Activated naive CD4-positive, alpha-beta T cell treated with anti-CD3 and anti-CD28 coated beads, Interleukin-2, amount 50 U/mL, for 24 hours (primary cell): ENCODE measurements at regions not wholly inside any gene's neighbourhood (a gene's known extent, or its start where the extent isn't known, plus 50 kb on each side); places are given as distances from the start of the nearest gene placed in this dataset.

ENCODE experiments used
- H3K27ac Mint-ChIP-seq: one replicate; pipeline ENCODE4 v1.8.0; 2021; ENCODE audit warnings: mild to moderate bottlenecking, mixed read lengths
- H3K27me3 Mint-ChIP-seq: one replicate; pipeline ENCODE4 v1.8.0; 2021; ENCODE audit warnings: mixed read lengths
- H3K36me3 Mint-ChIP-seq: one replicate; pipeline ENCODE4 v1.8.0; 2021; ENCODE audit warnings: mixed read lengths
- H3K4me1 Mint-ChIP-seq: one replicate; pipeline ENCODE4 v1.8.0; 2021; ENCODE audit warnings: mixed read lengths
- H3K4me3 Mint-ChIP-seq: one replicate; pipeline ENCODE4 v1.8.0; 2021; ENCODE audit warnings: mild to moderate bottlenecking, mixed read lengths
- H3K9me3 Mint-ChIP-seq: one replicate; pipeline ENCODE4 v1.8.0; 2021; ENCODE audit warnings: mixed read lengths

DNA sequence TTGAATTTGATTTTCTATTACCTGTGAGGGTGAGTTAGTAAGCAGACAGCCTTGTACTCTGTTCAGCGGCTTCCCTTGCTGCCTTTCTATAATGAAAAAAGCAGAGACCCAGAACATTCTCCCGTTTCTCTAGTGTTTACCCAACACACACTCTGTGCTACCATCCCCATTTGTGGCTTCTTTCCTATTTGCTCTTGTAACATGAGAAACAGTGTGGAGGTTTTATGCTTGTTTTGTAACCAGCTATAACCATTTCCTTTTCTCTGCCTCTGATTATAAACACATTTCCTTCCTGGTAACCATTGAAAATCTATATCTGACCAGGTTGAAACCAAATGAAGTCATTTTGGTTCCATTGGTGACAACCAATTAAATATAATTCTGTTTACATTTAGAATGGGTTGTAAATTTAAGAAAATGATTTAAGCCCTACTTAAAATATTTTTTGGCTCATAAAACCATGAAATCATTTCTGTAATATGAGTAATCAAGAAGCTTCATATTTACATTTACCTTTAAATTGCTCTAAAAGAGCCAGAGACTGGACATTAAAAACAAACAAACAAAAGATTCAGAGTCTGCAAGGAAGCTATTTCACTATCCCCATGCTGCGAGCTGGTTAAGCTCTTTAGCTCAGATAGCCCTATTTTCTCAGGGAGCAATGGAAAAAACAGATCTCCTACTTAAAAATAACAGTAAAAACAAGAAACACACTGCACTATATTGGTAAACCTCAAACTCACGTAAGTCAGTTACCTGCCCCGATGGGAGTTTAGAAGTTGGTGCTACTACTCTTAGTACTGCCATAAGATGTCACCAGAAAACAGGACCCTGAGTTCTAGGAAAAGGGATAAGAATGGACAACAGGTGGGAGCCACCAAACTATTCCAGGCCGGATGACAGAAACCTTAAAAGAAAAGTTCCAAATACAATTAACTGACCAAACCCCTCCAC, 206.5 kb upstream of the EEA1 start:
- Mint-ChIP-seq H3K4me3 (no peak overlapping the region), H3K27ac (no peak overlapping the region), H3K36me3 (no peaks in the 10 kb centered on the region), H3K4me1 (peaks cover 15% of the 10 kb centered on the region), H3K27me3 (no peaks in the 10 kb centered on the region), H3K9me3 (no peaks in the 10 kb centered on the region)

DNA sequence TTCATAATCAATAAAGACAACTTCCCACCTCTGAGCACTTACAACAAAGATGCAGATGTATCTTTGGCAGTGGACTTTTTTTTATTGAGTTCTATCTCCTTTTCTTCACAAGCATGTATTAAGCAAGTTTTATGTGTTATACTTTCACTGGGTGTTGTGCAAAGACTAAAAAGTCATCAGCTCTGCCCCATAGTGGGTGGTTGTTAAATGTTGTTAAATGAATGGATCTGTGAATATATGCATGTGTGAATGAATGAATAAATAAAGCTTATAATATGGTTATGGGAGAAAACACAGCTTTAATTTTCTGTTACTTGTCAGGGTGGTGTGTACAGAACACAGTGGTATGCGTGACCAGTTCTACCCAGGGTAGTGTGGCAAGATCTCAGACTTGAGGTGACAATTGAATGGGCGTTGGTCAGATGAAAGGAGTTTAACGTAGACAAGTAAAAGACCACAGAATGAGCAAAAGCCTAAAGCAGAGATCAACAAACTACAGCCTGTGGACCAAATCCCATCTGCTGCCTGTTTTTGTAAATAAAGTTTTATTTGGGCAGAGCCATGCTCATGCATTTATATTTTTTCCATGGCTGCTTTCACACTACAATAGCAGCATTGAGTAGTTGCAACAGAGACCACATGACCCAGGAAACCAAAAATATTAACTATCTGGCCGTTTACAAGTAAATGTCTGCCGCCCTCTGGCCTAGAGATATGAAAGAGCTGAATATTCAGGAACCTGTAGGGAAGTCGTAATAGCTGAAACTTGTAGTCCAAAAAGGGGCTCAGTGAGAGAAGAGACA, 207.4 kb upstream of the EEA1 start:
- Mint-ChIP-seq H3K27ac (peak overlapping the region; percentile 16), H3K4me3 (no peak overlapping the region), H3K36me3 (no peaks in the 10 kb centered on the region), H3K27me3 (no peaks in the 10 kb centered on the region), H3K9me3 (no peaks in the 10 kb centered on the region), H3K4me1 (peaks cover 15% of the 10 kb centered on the region)

DNA sequence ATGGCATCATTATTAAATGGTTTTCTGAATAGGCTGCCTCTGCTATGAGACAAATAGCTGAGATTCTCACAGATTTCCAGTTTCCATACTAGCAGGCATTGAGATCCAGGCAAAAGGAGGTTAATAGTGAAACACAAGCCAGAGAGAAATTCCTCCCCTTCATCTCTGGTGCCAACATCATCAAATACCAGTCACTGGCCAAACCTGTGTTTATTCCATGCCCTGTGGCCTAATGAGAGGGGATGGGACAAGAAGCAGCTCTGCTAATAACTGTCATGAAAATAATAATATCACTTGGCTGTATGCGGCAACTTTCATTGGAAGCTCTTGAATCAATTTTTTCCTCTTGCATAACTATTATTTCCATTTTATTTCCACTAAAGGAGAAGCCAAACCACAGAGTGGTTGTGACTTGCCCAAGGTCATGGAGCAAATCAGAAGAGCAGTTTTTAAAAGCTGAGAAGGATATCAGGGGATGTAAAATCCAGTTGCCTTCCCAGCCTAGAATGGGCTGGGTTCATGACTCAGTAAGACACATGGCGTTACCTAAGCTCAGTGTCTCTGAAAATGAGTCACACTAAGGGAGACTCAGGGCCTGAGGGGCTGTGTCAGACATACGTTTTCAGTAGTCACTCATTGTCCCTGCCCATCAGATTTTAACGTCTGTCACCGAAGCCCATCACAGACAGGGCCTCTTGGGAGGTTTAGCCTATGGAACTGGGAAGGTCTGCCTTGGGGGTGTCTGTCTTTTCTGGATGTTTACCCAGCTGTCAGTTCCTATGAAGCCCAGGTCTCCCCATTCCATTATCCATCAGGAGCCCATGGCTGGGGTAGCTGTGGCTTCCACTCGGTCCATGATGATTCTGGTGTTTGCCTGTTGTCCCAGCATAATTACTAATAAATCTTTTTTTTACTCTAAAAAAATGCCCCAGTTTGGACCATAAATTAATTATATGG, 208.8 kb upstream of the EEA1 start:
- no peaks in the 10 kb centered on the region for H3K9me3 Mint-ChIP-seq
- no peak overlapping the region for H3K4me3 Mint-ChIP-seq
- no peaks in the 10 kb centered on the region for H3K27me3 Mint-ChIP-seq
- H3K4me1 Mint-ChIP-seq: peaks cover 15% of the 10 kb centered on the region
- H3K27ac Mint-ChIP-seq: no peak overlapping the region
- no peaks in the 10 kb centered on the region for H3K36me3 Mint-ChIP-seq

DNA sequence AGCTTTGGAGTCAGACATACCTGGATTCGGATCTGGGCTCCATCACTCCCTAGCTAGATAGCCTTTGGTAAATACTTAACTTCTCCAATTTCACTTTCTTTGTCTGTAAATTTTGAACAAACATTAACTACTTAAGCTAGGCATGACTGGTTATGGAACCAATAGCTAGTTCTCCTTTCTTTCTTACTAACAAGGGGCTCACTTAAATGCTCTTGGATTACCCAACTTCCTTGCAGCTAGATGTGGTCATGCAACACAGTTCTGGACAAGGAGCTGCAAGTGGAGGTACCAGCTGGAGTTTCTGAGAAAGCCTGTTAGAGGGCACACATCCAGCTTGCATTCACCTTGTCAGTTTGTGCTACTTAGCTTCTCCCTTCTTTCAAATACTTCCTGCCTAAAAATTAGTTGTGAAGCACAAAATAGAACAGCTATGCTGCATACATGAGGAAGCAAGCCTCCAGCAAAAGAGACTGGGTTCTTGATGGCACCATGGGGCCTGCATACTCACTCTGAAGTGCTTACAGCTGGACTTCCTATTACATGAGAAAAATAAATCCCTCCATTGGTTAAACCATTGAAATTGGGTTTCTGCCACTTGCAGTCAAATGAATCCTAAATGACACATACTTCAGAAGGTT, 210.1 kb upstream of the EEA1 start:
- Mint-ChIP-seq H3K4me1 (peaks cover 15% of the 10 kb centered on the region), H3K36me3 (no peaks in the 10 kb centered on the region), H3K27ac (no peak overlapping the region), H3K27me3 (no peaks in the 10 kb centered on the region), H3K4me3 (no peak overlapping the region), H3K9me3 (no peaks in the 10 kb centered on the region)

DNA sequence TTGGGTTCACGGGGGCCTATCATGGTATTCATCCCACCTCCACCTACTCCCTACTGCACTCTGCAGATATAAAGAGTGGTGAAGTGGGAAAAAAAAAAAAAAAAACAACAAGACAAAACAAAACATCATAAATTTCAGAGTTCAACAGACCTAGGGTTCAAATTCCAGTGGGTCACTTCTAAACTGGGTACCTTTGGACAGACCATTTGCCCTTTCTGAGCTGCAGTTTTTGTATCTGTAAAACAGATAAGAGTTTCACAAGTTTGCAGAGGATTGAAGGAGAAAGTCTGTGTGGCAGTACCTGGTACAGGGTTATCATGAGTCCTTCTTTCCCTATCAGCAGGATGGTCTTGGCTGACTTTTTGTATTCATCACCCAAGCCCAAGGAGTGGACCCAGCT, 211.2 kb upstream of the EEA1 start:
- Mint-ChIP-seq H3K36me3 (no peaks in the 10 kb centered on the region), H3K4me1 (peaks cover 10% of the 10 kb centered on the region), H3K9me3 (no peaks in the 10 kb centered on the region), H3K27me3 (peaks cover 2% of the 10 kb centered on the region), H3K4me3 (no peak overlapping the region), H3K27ac (no peak overlapping the region)

DNA sequence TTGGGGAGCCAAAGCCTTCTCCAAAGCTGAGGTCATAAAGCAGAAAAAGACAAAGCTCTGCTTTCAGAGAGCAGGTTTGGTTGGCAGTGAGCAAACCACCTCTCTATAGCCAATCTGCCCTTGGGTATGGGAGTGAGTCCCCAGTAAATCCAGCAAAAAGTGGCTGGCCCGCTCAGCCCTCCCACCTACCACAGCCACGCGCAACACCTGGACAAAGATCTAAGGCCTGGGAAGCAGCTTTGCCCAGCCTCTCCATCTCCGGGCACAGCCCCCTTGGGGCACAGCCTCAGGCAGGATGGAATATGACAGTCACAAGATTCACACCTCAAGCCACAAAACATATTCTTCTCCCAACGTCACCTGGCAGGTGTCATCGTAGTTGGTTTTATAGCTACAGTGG, 211.7 kb upstream of the EEA1 start:
- H3K36me3 Mint-ChIP-seq: no peaks in the 10 kb centered on the region
- no peak overlapping the region for H3K27ac Mint-ChIP-seq
- peaks cover 6% of the 10 kb centered on the region for H3K4me1 Mint-ChIP-seq
- no peak overlapping the region for H3K4me3 Mint-ChIP-seq
- H3K27me3 Mint-ChIP-seq: peaks cover 2% of the 10 kb centered on the region
- no peaks in the 10 kb centered on the region for H3K9me3 Mint-ChIP-seq

DNA sequence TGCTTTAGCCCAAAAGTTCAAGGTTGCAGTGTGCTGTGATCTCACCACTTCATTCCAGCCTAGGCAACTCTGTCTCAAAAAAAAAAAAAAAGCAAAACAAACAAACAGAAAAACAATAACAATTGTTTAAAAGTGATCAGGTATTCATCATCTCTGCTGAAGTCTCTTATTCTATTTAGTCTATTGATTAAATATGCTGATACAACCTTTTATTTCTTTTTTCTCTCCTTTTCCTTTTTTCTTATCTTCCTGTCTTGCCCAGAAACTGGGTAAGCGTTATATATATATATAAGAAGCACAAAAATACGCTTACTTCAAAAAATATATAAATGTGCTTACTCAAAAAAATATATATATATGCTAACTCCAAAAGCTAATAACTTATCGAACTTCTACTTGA, 213.8 kb upstream of the EEA1 start:
- Mint-ChIP-seq H3K27me3 (peaks cover 2% of the 10 kb centered on the region), H3K27ac (no peak overlapping the region), H3K9me3 (no peaks in the 10 kb centered on the region), H3K4me1 (no peaks in the 10 kb centered on the region), H3K36me3 (no peaks in the 10 kb centered on the region), H3K4me3 (no peak overlapping the region)

DNA sequence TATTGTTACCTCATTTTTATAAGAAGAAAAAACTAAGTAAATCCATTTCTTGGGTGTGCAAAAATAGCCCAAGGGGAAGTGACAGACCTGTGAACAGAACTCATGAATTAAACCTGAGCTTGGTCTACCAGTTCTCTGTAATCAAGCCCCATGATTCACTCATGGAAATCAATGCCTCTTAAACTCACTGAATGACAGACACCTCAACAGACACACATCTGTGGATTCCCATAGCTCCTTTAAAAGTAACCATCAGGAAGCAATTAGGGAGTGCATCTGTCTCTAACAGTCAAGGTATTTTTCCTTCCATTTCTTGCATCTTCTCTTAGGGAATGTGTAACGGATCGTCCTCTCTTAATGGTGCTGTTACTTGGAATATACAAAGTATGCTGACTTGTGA, 215.0 kb upstream of the EEA1 start:
- H3K36me3 Mint-ChIP-seq: no peaks in the 10 kb centered on the region
- no peak overlapping the region for H3K4me3 Mint-ChIP-seq
- H3K27ac Mint-ChIP-seq: no peak overlapping the region
- no peaks in the 10 kb centered on the region for H3K9me3 Mint-ChIP-seq
- peaks cover 2% of the 10 kb centered on the region for H3K27me3 Mint-ChIP-seq
- H3K4me1 Mint-ChIP-seq: no peaks in the 10 kb centered on the region

DNA sequence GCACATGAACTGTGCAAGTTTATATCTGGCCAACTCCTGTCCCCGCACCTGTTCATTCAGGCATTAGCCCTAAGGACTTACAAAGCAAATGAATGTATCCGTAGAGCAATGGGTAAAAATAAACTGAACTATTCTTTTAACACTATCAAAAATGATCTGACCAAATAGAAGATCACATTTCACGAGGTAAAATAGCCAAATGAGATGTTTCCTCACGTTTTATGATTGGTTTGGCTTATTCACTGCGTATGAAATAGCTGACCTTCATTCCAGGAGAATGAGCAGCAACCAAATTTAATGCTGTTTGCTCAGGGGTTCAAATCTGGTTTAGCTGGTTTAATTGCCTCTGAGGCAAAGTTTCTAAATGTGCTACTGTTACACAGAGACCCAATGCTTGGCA, 216.0 kb upstream of the EEA1 start:
- no peaks in the 10 kb centered on the region for H3K4me1 Mint-ChIP-seq
- no peak overlapping the region for H3K4me3 Mint-ChIP-seq
- no peaks in the 10 kb centered on the region for H3K9me3 Mint-ChIP-seq
- no peak overlapping the region for H3K27ac Mint-ChIP-seq
- H3K27me3 Mint-ChIP-seq: peaks cover 2% of the 10 kb centered on the region
- H3K36me3 Mint-ChIP-seq: no peaks in the 10 kb centered on the region

DNA sequence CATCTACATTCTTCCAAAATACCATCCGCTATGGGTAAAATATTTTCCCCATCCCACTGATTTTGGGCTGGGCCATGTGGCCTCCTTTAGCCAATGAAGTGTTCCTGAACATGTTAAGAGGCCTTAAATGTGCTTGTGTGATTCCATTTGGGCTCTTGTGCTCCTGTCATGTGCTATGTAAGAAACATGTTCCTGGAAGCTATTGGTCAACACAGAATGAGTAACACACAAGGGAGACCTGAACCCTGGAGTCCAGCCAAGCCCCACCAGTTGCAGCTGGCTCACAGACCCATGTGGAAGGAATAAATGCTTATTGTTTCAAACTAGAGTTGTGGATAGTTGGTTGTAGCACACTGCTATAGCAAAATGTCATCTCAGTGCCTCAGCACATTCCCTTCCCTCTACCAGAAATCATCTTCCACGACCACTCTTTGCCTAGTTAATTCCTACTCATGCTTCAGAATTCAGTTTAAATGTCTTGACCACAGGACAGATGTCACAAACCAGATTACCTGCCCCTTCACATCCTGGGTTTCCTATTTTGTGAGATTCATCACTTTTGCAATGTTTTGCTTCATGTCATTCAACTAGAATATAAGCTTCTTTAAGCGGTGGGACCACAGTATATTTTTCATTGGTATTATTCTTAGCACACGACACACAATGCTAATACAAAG, 217.3 kb upstream of the EEA1 start:
- no peaks in the 10 kb centered on the region for H3K36me3 Mint-ChIP-seq
- H3K27ac Mint-ChIP-seq: no peak overlapping the region
- H3K4me1 Mint-ChIP-seq: no peaks in the 10 kb centered on the region
- no peaks in the 10 kb centered on the region for H3K9me3 Mint-ChIP-seq
- H3K4me3 Mint-ChIP-seq: no peak overlapping the region
- H3K27me3 Mint-ChIP-seq: peaks cover 2% of the 10 kb centered on the region

DNA sequence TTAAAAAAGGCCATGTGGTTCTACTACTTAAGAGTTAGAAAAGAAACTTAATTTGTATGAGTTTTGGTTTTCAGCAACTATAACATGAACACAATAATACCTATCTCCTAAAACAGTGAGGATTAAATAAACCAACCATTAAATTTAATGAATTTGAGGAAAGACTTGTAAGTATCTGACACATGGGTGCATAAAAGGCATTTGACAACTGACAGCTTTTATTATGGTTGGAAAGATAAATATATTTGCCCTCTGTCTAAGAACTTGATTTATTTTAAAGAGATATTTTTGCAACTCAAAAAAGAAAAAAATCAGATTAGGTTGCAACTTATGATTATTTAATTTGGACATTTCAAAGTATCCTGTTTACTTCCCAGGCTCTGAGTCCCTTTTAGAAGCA, 217.9 kb upstream of the EEA1 start:
- no peaks in the 10 kb centered on the region for H3K9me3 Mint-ChIP-seq
- H3K27me3 Mint-ChIP-seq: peaks cover 2% of the 10 kb centered on the region
- H3K36me3 Mint-ChIP-seq: no peaks in the 10 kb centered on the region
- H3K27ac Mint-ChIP-seq: no peak overlapping the region
- no peaks in the 10 kb centered on the region for H3K4me1 Mint-ChIP-seq
- H3K4me3 Mint-ChIP-seq: no peak overlapping the region

DNA sequence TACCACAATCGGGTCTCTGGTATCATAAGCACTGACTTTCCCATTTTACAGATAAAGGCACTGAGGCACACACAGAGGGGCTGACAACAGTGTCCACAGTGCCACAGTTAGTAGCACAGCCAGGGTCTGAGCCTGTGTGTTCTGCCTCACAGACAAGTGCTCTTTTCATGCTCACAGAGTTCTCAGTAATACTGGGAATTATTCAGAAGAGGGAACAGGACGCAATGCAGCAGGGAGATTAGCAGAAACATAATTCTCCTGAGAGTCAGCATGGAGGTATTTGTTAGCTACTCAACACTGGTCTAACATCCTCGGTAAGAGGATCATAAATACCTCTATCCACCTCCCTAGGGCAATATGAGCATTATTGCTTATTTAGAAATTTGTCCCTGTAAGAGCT, 219.3 kb upstream of the EEA1 start:
- Mint-ChIP-seq H3K36me3 (no peaks in the 10 kb centered on the region), H3K27me3 (peaks cover 2% of the 10 kb centered on the region), H3K4me1 (no peaks in the 10 kb centered on the region), H3K4me3 (no peak overlapping the region), H3K9me3 (no peaks in the 10 kb centered on the region), H3K27ac (no peak overlapping the region)

DNA sequence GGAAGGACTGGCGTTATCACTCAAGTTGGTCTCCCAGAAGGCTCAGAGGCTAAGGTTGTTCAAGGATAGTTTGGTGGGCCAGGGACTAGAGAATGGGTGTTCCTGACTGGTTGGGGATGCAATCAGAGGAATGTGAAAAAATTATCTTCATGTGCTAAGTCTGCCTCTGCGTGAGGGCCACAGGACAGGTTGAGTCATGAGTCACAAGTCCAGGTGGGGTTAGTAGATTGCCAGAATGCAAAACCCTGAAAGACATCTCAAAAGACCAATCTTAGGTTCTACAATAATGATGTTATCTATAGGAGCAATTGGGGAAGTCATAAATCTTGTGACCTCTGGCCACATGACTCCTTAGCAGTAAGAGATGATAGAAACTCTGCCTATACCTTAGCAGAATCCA, 220.1 kb upstream of the EEA1 start:
- no peaks in the 10 kb centered on the region for H3K4me1 Mint-ChIP-seq
- H3K36me3 Mint-ChIP-seq: no peaks in the 10 kb centered on the region
- peaks cover 2% of the 10 kb centered on the region for H3K27me3 Mint-ChIP-seq
- no peak overlapping the region for H3K27ac Mint-ChIP-seq
- no peak overlapping the region for H3K4me3 Mint-ChIP-seq
- no peaks in the 10 kb centered on the region for H3K9me3 Mint-ChIP-seq

DNA sequence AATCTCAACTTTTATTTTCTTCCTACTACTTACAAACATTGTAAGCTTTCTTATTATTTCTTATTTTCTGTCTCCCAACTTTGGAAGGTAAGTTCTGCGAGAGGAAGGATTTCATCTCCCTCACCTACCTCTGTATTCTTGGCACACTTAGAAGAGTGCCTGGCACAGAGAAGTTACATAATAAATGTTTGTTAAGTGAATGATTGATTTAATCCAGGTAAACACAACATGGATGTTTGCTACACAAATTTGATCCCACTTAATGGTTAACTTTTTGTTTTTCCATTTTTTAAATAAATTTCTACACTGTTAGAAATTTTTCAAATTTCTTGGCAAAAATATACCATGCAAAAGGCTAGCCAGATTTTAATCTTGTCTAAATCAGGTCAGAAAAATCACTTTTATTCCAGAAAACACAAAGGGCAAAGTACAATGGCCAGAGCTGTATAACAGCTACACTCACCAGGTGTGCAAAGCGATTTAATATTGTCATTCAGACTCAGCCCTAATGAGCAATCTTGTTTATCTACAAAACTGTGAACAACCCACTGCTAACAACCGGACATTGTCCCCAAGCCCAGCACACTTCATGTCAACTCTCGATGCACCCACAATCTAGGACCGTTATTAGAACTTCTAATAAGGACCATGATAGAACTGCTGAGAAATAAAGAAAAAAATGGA, 222.1 kb upstream of the EEA1 start:
- Mint-ChIP-seq H3K36me3 (no peaks in the 10 kb centered on the region), H3K4me1 (no peaks in the 10 kb centered on the region), H3K9me3 (no peaks in the 10 kb centered on the region), H3K27me3 (no peaks in the 10 kb centered on the region), H3K4me3 (no peak overlapping the region), H3K27ac (no peak overlapping the region)
